Fibroblast of pulmonary artery (primary cell): ENCODE measurements at regions not wholly inside any gene's neighbourhood (a gene's known extent, or its start where the extent isn't known, plus 50 kb on each side); places are given as distances from the start of the nearest gene placed in this dataset.

ENCODE experiments used
- DNase-seq: peaks from one replicate; pipeline ENCODE4 v3.0.0-alpha.2; 2010; ENCODE audit warnings: low read depth
- H3K4me3 ChIP-seq: replicated peaks from 2 replicates; pipeline ENCODE4 v1.5.1; 2011; ENCODE audit warnings: low read depth, mild to moderate bottlenecking, control low read depth, low read length, moderate library complexity
- CTCF ChIP-seq: IDR thresholded peaks from 2 replicates; pipeline ENCODE4 v1.5.1; 2011; ENCODE audit warnings: mild to moderate bottlenecking, control low read depth, low read length, inconsistent platforms; ENCODE audit errors: missing control alignments

DNA sequence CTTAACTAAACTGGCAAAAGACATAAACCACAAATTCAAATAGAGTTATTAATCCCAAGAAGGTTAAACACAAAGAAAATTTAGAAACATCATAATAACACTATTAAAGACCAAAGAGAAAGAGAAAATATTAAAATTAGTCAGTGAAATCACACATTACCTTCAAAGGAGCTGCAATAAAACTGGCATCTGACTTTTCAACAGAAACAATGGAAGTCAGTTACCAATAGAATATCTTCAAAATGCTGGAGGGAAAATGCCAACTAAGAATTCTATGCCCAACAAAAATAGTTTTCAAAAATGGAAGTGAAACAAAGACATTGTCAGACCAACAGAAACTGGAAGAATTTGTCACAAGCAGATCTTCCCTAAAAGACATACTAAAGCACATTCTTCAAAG, 68.7 kb upstream of the RNF7 start:
- no peak for DNase-seq
- TF ChIP-seq CTCF = no peak

DNA sequence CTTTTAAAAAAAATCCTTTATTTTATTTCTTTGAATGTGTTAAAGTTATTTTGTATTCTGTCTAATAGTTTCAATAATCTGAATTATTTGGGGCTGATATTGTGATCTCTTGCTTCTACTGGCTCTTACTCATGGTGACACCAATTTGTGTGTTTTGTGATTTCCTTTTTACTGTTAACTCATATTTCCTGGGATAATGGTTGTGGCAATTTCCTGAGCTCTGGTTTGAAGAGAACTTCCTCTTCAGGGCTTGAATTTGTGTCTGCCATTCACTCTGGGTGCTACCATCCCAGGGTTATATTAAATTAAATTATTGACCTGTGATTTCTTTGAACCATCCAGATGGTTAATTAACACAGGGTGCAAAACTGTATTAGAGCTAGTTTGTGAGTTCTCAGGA, 60.4 kb upstream of the RNF7 start:
- no peak overlapping the region for H3K4me3 ChIP-seq
- no peak for DNase-seq
- no peak for TF ChIP-seq CTCF

More for the DNA sequence above, 68.7 kb upstream of the RNF7 start:
- H3K4me3 ChIP-seq = no peak overlapping the region

DNA sequence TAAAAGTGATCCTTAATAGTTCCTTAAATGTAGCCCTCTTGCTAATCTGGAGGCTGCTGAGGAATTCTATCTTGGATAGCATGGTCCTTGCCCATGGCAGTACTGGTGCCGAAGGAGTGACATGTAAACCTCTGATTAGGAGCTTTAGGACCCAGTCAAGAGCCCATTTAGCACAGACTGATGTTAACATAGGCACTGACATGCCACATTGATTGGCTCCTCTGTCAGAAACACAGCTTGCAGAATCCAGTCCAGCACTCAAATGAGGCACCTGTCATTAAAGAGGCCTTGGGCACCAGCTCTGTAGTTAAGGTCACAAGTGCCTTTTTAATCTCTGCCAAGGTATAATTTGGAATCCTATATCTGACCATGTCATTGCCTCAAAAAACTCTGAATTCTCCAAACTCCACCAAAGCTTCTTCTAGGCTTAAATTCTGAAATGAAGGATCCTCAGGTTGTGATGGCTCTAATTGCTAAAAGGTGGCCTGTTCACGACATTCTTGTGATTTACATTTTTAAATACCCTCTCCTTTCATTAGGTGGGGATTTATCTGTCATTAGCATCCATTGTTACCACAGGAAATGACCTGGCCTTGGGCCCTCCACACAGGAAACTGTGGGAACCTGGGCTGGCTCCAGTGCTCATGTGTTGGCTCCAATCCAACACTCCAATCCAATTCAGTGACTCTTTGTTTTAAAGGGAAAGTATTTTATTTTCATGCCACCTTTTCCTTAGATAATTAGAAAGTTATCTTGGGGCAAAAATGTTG, 57.3 kb upstream of the RNF7 start:
- peak; percentile 71 for DNase-seq
- no peak overlapping the region for H3K4me3 ChIP-seq
- TF ChIP-seq CTCF = no peak

DNA sequence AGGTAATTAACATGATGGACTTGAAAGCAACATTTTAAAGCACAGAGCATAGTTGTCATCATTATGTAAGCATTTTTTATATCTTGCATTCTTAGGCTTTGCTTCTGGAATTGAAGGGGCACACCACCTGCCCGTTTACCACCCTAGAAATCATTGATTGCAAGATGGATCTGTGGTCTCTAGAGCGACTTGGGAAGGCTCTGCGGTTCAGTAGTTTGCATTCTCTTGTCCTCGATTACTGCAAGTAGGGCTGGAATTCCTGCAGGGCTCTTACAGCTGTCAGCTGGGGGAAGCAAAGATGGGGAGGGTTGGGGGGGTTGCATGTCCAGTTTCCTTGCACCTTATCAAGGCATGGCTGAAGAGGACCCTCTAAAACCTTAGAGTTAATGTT, 56.7 kb upstream of the RNF7 start:
- DNase-seq = no peak
- TF ChIP-seq CTCF = no peak
- no peak overlapping the region for H3K4me3 ChIP-seq

- TF ChIP-seq CTCF = no peak
- no peak for DNase-seq
- no peak overlapping the region for H3K4me3 ChIP-seq
Measured at GRCh38 chr3:141682007-141682406, 56.1 kb upstream of the RNF7 start.

DNA sequence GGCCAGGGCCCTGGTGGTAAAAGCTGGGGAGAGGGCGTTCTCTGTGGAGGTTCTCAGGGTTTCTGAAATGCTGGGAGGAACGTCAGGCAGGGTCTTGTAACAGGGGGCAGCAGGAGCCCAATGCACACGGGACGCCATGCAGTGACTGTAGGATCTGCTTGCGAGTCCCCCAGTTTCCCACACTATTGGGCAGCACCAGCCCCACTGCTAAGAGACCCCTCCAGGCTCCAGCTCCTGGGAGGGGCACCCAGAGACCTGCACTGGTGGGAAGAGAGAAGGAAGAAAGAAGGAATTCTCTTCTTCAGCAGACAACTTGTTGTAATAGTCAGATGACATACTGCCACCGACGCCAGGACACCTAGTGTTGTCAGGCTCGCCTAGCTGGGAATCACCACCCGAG, 55.2 kb upstream of the RNF7 start:
- DNase-seq = no peak
- no peak for TF ChIP-seq CTCF
- H3K4me3 ChIP-seq = no peak overlapping the region

- DNase-seq = no peak
- no peak for TF ChIP-seq CTCF
- H3K4me3 ChIP-seq = no peak overlapping the region
Measured at GRCh38 chr3:141684758-141685157, 53.3 kb upstream of the RNF7 start.
